8988T (cell line): ENCODE measurements at regions not wholly inside any gene's neighbourhood (a gene's known extent, or its start where the extent isn't known, plus 50 kb on each side); places are given as distances from the start of the nearest gene placed in this dataset.

Experiments
- DNase-seq: peaks from one replicate; pipeline ENCODE4 v3.0.0; 2011

DNA sequence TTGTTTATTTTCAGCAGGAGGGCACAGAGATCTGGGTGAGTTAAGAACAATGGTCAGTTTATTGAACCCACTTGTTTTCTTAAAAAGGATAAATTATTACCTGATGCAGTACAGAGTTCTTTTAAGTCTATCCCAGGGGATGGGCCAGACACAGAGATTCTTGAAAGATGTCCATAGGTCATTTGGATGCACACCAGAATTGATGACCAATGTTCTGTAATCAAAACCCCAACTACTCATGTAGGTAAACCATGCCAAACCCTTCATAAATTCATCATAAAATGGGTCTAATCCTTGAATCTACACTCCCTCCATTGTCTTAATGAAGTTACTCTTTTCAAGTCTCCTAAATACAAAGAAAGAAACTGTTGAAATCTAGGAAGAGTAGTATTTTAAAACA lies 273.0 kb upstream of the COL8A1 start:
- DNase-seq = no peak

DNA sequence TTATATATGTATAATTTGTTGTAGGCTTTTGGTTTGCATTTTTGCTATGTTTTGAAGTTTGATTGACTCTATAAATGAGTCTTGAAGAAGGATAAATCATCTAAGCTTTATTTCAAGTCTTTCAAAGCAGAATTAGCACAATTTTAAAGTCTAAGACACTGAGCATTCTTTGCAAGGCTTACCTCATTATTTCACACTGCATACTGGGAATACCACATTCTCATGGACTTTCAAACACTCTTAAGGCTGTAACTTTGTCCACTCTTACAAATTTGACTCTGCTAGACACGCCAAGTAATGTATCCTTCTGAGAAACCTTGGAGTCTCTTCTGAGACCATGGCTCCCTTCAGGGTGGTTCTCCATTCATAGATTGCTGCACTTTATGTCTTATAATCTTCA lies 281.3 kb upstream of the COL8A1 start:
- no peak for DNase-seq

DNA sequence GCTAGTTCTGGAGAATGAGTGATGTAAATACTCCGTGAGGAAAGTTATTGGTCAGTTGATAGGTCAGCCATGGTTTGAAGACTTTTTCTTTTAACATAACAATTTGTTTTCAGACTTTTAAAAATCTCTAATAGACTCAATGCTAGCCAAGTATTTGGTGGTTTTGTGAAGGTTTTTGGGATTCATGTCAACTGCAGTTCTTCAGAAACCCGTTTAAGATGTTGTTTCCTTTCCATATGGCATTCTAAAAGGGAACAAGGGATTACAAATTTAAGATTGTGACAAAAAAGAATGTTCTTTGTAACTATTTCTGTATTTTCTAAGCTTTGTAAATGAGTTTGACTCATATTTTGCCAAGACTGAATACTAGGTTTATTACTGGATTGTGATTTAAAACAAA lies 281.7 kb upstream of the COL8A1 start:
- no peak for DNase-seq

DNA sequence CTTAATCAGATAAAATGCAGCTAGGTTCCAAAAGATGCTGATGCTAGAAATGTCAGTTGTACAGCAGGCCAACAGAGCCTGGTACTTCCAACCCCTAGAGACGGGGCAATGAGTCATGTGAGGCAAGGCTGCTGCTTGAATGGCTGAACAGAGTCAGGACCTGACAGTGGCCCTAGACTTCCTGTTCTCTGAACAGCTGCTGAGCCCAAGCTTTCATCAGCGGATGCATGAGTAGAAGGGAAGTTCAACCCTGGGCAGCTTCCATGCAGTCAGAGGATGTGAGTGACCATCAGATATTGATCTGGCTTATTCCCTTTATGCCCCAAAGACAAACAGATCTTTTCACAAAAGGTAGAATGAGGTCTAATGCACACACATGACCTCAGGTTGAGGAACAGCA lies 282.9 kb upstream of the COL8A1 start:
- DNase-seq = no peak

DNA sequence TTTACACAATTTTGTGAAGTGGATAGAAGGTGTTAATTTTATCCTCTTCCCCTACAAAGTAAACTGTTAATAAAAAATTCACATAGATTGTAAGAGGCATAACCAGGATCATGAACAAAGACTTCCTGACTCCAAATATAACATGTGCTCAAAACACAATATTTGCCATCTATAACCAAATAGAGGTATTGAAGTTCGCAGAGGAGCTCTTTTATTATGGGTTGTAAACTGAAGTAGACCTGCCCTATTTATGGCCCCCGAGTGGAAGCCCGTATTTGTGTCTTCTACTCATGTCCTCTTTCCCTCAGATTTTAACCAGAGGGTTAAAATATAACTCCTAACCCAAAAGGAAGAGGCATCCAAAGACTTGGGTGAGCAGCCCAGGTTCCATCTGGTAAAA lies 285.6 kb upstream of the COL8A1 start:
- no peak for DNase-seq

DNA sequence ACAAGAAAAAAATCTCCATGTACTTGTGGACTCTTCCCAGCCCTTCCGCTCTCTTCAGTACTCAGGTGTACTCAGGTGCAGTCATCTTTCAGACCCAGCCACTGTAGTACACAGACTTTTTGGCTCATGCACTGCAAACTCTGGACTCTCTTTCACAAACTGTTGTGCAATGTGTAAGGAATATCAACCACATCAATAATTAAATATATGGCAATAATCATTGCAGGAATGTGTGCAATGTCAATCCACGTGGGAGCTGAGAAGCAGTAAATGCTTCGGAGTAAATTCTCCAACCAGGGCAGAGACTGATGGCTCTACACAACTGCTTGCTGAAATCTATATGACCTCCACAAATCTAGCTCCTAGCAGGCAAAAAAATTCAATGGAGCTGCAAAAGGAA lies 287.3 kb upstream of the COL8A1 start:
- no peak for DNase-seq

DNA sequence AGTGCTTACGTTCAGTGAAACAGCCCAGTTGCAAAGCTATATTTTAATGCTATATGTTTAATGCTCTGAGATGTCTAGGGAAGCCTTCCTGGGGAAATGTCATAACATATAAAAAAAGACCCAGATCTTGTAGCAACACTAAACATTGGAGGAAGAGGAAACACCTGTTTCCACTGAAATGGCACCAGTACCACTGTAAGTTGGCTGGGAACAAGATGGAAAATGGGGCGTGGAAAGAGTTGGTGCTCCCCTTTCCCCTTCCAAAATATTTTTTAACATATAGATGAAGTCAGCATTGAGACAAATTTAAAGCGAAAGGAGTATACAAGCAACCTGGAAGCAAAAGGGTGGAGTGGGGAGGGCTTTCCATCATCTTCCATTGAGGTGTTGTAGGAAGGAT lies 289.9 kb upstream of the COL8A1 start:
- no peak for DNase-seq

DNA sequence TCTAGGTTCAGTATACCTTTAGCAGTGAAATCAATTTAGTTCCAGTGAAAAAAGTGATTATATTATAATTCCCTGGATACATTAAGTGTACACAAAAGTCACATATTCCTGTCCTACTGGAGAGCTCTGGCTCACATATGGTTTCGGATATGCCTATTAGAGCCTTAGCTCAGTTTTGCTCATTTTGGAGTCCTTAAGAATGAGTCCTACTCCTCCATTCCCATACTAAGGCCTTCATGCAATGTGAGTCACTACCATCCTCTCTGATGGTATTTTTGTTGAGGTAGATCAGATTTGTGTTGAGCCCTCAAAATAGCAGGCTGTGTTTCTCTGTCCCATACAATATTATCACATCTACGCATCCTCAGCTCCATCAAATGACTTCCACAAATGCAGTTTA lies 294.2 kb upstream of the COL8A1 start:
- DNase-seq = no peak

DNA sequence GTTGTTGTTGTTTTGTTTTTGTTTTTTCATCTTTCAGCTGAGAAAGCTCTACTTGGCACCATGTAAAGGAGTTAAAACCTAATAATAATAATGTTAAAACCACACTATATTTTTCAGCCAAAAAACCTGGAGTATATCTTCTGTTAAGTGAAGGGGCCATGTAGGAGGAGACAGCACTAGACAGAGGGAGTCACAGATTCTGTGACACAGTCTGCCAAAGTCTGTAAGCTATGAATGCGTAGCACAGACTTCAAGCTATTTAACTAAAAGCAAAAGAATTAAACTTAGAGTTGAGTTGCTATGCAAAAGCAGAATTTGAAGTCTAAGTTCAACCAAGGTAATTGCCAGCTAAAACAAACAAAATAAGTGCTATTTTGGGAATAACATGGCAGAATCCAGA lies 296.0 kb upstream of the COL8A1 start:
- DNase-seq = no peak

DNA sequence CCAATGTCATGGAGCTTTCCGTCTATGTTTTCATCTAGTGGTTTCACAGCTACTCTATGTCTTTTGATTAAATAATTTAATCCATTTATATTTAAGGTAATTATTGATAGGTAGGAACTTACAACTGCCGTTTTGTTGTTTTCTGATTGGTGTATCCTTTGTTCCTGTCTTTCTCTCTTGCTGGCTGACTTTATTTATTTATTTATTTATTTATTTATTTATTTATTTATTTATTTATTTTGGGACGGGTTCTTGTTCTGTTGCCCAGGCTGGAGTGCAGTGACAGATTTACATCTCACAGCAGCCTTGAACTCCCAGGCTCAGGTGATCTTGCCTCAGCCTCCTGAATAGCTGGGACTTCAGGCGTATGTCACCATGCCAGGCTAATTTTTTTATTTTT lies 299.2 kb upstream of the COL8A1 start:
- no peak for DNase-seq

DNA sequence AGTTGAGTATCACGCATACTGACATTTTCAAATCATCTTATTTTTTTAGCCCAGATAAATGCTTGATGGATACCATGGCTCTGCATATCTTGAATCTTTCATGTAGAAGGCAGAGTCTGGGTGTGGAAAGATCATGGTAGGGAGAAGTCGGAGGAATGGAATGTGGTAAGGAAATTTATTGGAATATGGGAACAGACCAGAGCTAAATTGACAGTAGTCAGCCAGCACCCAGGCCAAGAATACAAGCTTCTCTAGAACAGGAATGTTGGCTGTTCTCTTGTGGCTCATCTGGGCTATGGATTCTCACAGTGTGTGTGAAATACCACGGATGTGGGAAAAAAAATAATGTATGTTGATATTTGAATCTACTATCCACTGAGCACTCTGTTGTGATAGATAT lies 305.7 kb upstream of the COL8A1 start:
- DNase-seq = no peak

DNA sequence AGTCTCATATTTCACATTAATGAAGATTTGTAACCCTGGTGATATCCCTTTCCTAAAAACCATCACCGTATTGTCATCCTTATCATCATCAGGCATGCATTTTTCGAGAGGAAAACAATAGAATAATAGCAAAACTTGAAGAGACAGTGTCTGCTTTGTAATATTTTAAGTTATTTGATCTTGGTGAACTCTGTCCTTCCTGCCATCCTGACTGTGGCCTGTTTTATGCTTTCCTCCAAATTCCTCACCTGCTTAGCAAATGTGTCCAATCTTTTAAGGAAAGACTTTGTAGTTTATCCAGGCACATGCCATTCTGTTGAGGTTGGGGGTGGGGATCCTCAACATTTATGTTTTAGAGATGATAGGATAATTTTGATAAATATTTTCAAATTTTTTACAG lies 306.1 kb upstream of the COL8A1 start:
- no peak for DNase-seq

DNA sequence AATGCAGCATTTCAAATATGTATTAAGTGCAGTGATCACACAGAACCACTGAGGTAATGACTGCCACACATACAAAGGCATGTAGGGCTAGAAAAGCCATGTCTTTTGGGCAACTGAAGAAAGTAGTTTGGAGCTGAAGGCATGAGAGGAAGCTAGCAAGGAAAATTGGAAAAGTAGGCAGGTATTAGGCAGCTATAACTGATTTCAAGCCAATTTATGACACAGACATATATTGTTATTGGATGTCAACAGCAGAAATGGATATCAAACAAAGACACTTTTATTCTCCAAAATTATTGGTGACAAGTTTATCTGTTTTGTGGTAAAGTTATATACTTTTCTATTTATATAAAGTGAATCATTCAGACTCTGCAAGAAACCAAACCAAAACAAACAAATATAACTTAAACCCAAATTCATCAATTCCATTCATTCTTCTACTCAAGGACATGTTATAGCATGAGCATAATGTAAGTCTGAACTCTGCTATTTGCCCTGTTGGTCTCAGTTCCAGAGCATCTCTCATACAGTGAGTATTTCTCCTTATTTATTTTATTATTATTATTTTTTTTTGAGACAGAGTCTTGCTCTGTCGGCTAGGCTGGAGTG lies 307.4 kb upstream of the COL8A1 start:
- DNase-seq = no peak

DNA sequence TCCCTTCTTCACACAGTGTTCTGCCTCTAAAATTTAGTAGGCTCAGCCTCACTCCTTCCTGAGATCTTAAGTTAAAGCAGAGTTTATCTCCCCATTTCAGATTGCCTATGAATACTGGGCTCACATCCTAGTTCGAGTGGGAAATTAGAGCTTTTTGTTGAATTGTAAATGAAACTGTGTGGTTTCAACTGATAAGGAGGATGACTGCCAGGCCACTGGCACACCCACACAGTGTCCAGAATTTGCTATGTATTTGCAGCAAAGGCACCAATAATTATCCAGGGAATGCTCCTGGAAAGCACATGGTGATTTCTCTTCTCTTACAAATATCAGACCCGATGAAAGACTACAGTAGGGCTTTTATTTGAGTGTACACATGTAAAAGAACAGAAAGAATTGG lies 308.1 kb upstream of the COL8A1 start:
- no peak for DNase-seq

DNA sequence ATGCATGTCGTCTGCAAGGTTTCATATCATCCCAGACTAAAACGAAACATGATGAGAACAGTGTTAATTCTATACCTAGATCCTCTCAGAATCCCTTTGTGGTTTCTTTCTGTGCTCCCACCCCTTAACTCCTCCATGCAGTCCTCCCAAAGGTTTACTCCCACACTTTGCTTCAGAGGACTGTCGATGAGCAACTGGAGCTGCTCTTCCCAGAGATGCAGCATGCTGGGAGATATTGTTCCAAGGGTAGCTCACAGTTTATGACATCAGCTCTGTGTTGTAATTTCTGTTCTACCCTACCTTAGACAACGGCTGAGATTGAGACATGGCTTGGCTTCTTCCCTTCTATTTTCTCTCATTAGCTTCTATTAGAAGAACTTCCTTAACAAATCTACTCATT lies 313.0 kb upstream of the COL8A1 start:
- no peak for DNase-seq

DNA sequence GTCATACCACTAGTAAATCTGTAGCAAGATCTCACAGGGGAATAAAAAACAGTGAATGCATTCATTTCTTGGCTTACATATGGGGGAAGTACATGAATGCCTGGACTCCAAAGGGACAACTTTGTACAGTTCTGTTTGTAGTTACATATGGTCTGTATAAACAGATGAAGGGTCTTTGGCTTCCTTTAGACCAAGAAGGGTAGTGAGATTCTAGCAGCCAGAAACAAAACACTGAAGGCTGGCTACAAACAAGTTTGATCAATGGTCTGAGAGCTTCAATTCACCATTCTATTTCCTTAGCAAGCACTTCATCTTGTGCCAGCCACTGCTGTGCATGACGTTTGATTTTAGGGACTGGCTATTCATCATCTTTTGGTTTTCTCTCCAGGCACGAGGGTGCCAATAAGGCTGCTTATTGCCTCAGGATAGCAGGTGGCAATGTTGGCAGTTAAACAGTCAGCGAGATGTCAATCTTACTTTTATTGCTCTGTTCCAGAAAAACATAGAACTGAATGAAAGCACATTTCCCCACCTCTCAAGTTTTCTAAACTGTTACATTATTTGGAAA lies 313.7 kb upstream of the COL8A1 start:
- no peak for DNase-seq

DNA sequence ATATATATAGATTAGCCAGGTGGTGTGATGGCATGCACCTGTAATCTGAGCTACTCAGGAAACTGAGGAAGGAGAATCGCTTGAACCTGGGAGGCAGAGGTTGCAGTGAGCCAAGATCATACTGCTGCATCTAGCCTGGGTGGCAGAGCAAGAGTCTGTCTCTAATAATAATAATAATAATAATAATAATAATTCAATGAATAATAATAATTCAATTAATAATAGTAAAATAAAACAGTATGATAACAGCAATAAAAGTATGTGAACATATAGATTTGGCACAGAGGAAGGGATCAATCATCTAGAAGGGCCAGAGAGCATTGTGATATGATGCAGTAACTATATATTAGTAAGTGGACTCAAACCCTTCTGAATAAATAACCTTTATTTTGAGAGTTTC lies 314.5 kb upstream of the COL8A1 start:
- no peak for DNase-seq

DNA sequence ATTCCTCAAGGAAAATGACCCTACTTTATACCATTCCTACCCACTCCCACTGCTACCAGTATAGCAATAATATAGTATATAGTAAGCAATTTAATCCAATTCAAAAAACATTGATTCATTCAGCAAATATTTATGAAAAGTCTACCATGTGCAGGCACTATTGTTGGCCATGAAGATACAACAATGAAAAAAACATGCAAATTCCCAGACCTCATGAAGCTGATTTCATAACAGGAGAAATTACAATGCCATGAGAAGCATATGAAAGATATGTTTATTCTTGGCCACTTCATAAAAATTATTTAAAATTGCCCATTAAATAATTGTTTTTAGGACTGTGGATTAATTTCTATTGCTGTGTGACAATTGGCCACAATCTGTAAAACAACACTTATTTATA lies 315.8 kb upstream of the COL8A1 start:
- no peak for DNase-seq

DNA sequence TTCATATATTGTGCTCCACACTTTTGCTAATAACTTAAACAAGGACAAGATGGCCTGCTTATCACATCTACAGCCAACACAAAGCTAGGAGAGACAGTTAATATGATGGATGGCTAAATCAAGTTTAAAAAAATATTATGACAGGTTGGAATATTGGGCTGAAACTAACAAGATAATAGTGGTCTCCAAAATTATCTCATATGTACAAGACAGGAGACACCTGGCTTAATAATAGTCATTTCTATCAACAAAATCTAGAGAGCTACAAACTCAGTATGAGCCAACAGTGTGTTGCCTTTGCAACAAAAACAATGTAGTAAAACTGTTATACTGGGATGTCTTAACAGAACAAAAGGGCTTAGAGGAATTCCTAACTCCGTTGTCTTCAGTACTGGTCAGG lies 317.1 kb upstream of the COL8A1 start:
- DNase-seq = no peak

DNA sequence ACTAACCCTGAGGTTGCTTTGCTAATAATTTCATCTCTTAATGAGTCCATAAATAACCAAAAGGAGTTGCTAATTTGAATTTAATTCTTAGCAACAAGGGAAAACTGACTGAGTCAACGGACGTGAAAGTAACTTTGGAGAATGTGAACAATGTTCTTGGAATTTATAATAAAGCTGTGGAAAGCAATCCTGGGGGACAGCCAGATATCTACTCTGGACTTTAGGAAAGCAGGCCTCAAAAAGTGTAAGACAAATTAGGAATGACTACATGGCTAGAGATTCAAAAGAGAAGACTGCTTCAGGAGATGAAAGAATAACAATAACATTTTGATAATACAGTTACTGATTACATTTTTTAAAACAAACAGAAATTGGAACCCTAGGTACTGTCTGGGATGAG lies 318.4 kb upstream of the COL8A1 start:
- no peak for DNase-seq

DNA sequence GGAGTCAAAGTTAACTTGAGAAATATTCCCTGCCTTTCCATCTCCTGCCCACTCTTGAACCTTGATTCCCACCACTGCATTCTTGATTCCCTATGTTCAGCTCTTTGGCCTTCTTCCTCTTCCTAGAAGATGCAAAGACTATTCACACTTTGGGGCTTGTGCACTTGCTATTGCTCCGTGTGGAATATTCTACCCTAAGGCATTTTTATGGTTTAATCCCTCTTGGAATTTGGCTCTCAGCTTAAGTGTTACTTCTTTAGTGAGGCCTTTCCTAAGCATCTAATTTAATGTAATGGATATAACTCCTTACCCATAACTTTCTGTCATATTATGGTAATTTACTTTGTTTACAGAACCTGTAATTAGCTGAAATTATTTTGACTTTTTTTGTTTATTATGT lies 318.9 kb upstream of the COL8A1 start:
- no peak for DNase-seq

DNA sequence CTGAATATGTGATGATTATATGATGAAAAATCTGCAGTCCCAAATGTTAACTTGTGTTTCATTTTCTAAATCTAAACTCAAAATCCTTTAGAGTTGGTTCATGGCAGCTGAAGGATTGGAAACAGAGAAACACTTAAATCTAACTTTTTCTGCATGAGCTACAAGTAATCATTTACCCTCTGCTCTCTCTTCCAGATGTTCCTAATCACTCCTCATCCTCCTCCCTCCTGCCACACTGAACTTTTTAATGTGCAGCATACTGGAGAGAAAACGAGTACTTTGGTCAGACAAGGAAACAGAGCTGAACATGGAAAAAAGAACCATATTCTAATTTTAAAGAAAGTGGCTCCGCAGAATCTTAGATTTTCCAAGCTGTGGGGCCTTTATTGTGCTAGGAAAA lies 321.2 kb upstream of the COL8A1 start:
- no peak for DNase-seq

DNA sequence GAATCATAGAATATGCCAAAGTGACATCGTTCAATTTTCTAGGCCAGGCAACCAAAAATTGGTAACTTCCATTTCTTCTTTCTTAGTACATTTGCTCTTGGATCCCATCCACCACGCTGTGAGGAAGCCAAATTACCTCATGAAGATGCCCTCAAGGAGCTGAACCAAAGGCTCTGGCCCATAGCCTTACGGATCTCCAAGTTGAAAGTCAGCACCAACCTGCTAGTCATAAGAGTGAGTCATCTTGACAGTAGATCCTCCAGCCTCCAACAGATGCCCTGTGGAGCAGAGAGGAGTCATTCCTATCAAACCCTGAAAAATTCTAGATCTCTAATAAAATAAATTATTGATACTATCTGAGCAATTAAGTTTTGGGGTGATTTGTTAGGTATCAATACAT lies 322.5 kb upstream of the COL8A1 start:
- DNase-seq = no peak

DNA sequence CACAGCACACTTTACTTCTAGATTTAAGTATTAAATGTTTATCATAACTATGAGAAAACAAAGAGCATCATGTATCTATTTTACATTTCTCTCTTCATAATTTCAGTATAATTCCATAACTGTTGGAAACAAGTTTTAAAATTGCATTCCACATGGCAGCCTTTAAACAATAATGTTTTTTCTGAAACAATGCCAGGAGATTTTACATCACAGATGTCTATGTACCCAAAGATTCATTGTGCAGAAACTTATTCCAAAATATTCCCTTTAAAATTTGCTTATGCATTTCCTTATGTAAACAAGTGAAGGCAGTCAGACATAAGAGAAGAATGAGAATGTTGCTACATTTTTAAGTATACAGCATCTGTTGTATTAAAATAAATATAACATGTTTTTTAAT lies 324.9 kb upstream of the COL8A1 start:
- no peak for DNase-seq

DNA sequence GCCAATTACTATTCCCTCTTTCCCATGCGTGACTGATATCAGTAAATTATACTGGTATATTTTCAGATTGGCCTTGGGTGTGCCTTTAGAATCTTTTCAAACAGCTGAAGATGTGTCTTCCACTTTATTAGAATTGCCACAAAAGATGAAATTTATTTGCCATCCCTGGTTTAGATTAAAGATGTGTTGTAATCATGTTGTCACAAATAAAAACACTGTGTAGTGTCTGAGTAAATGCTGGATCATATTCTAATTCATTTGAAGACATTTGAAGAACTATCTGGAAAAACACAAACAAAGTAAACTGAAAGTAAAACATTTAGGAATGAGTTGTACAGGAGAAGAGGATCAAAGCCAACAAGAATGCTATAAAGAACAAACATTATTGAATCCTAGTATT lies 339.7 kb upstream of the COL8A1 start:
- no peak for DNase-seq

DNA sequence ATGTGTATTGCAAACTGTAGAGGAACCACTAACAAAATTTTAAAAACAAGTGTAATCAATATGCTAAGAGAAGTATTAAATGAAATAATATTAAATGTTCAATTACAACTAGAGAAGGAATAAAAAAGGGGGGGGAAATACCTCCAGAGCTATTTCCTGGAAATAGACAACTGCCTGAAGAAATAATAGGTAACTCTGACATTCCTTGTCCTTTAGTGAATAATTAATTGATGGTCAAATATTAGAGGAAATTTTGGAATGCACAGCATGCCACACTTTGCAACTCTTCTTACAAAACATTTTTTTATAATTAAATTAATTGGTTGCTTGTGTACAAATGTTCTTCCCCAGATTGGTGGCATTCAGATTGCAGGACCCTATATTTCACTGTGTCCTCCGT lies 342.6 kb upstream of the COL8A1 start:
- no peak for DNase-seq
